HL-60 (cell line): ENCODE measurements at regions not wholly inside any gene's neighbourhood (a gene's known extent, or its start where the extent isn't known, plus 50 kb on each side); places are given as distances from the start of the nearest gene placed in this dataset.

ENCODE experiments used
- DNase-seq, 2 experiments: peaks; one replicate each; pipeline ENCODE4 v3.0.0-alpha.2; 2010 to 2020; ENCODE audit warnings: low read depth in 1 of 2, low spot score in 1 of 2
- H3K27ac ChIP-seq: fragments of 250-450 bp; sonication (Bioruptor Pico); replicated peaks from 2 replicates; pipeline ENCODE4 v1.5.1; 2020; ENCODE audit warnings: mild to moderate bottlenecking, moderate library complexity
- H3K27me3 ChIP-seq: fragments of 250-450 bp; sonication (Bioruptor Pico); 2 replicates; pipeline ENCODE4 v1.5.1; 2021; ENCODE audit warnings: mild to moderate bottlenecking, moderate library complexity; ENCODE audit not compliant: insufficient read depth, poor library complexity, severe bottlenecking
- H3K4me3 ChIP-seq: replicated peaks from 2 replicates; pipeline ENCODE4 v1.5.1; 2011; ENCODE audit warnings: mild to moderate bottlenecking, control low read depth, low read length; ENCODE audit not compliant: insufficient read depth
- GABPA ChIP-seq: IDR thresholded peaks from 2 replicates; pipeline ENCODE4 v1.6.1; 2012; ENCODE audit warnings: low read depth
- POLR2AphosphoS5 ChIP-seq: IDR thresholded peaks from 2 replicates; pipeline ENCODE4 v1.6.1; 2012; ENCODE audit warnings: low read depth
- SPI1 ChIP-seq: IDR thresholded peaks from 2 replicates; pipeline ENCODE4 v1.6.1; 2012; ENCODE audit warnings: low read depth, mild to moderate bottlenecking, borderline replicate concordance
- TF ChIP-seq, protein P1 (sequence below): IDR thresholded peaks from 2 replicates; pipeline ENCODE4 v1.6.1; 2012; ENCODE audit warnings: low read depth; ENCODE audit not compliant: insufficient replicate concordance
- TF ChIP-seq, protein P2 (sequence below): IDR thresholded peaks from one replicate; pipeline ENCODE4 v1.5.1; 2011; ENCODE audit warnings: low read length, control low read depth, inconsistent platforms; ENCODE audit not compliant: insufficient read depth

DNA sequence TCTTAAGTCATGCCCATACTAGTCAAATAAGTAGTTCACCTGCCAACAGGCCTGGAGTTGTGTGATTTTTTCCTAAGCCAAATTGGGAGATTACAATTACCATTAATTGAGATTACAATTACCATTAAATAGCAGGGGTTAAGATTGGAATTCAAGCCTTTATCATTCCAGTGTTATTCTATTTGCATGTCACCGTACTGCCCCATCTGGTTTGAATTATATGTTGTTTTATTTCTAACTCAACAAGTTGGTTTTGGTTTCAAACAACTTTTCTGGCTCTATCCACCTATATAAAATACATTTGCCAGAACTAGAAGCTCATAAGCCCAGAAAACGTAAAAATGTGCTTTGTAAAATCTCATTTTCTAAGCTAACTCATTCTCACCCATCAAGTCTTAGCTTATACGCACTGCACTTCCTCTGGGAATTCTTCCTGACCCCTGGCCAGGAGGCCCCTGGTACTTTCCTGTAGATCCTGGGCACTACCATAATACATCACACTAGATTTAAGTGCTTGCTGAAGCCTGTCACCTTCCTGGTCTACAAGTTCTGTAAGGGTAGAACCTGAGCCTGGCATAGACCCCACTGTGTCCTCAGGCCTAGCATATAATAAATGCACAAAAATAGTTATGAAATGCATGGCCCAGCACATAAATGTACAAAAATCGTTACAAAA, 242.0 kb upstream of the TRPM3 start:
- no peak for TF ChIP-seq GABPA
- no peak for TF ChIP-seq SPI1
- no peak for TF ChIP-seq POLR2AphosphoS5
- TF ChIP-seq, protein P1, sequence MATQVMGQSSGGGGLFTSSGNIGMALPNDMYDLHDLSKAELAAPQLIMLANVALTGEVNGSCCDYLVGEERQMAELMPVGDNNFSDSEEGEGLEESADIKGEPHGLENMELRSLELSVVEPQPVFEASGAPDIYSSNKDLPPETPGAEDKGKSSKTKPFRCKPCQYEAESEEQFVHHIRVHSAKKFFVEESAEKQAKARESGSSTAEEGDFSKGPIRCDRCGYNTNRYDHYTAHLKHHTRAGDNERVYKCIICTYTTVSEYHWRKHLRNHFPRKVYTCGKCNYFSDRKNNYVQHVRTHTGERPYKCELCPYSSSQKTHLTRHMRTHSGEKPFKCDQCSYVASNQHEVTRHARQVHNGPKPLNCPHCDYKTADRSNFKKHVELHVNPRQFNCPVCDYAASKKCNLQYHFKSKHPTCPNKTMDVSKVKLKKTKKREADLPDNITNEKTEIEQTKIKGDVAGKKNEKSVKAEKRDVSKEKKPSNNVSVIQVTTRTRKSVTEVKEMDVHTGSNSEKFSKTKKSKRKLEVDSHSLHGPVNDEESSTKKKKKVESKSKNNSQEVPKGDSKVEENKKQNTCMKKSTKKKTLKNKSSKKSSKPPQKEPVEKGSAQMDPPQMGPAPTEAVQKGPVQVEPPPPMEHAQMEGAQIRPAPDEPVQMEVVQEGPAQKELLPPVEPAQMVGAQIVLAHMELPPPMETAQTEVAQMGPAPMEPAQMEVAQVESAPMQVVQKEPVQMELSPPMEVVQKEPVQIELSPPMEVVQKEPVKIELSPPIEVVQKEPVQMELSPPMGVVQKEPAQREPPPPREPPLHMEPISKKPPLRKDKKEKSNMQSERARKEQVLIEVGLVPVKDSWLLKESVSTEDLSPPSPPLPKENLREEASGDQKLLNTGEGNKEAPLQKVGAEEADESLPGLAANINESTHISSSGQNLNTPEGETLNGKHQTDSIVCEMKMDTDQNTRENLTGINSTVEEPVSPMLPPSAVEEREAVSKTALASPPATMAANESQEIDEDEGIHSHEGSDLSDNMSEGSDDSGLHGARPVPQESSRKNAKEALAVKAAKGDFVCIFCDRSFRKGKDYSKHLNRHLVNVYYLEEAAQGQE: no peak
- TF ChIP-seq, protein P2, sequence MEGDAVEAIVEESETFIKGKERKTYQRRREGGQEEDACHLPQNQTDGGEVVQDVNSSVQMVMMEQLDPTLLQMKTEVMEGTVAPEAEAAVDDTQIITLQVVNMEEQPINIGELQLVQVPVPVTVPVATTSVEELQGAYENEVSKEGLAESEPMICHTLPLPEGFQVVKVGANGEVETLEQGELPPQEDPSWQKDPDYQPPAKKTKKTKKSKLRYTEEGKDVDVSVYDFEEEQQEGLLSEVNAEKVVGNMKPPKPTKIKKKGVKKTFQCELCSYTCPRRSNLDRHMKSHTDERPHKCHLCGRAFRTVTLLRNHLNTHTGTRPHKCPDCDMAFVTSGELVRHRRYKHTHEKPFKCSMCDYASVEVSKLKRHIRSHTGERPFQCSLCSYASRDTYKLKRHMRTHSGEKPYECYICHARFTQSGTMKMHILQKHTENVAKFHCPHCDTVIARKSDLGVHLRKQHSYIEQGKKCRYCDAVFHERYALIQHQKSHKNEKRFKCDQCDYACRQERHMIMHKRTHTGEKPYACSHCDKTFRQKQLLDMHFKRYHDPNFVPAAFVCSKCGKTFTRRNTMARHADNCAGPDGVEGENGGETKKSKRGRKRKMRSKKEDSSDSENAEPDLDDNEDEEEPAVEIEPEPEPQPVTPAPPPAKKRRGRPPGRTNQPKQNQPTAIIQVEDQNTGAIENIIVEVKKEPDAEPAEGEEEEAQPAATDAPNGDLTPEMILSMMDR: no peak
- Histone ChIP-seq H3K27me3 (no peaks in the 10 kb centered on the region), H3K4me3 (no peak overlapping the region), H3K27ac (no peak overlapping the region)
- DNase-seq: no peak

DNA sequence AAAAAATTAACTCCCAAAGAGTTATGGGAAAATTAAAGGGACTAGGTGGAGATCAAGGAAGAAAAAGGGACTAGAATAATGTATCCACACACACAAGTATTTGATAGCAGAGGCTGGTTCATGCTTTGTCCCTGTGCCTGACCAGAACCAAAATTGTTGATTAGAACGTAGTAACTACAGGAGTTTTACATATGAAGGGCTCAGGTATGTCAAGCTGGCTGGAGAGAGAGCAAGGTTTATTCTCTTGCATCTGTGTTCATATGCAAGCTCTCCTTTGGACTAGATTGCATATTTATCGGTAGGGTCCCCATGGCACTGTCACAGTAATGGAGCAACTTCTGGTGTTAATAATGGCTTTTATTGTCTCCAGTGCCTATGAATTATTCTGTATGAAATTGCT, 239.9 kb upstream of the TRPM3 start:
- TF ChIP-seq POLR2AphosphoS5 (no peak), SPI1 (no peak), GABPA (no peak)
- TF ChIP-seq, protein P1: no peak
- TF ChIP-seq, protein P2: no peak
- no peak overlapping the region for H3K27ac ChIP-seq
- no peak for DNase-seq
- H3K27me3 ChIP-seq: no peaks in the 10 kb centered on the region
- H3K4me3 ChIP-seq: no peak overlapping the region

DNA sequence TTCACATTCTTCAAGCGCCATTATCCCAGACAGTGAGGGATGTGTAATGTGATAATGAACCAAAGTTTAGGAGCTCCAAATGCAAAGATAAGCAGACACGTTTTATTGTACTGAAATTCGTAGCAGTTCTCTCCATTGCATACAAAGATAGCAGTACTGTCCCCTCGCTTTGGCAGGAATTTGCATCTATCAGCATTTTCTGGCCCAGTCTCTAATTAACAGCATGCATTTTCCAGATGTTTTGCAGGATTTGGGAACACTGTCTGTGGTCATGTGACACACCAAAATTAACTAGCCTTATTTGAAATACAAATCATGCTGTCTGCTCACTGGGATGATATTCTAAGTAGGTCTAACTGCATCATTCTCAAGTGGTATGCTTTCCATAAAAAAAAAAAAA, 235.9 kb upstream of the TRPM3 start:
- TF ChIP-seq, protein P1: no peak
- TF ChIP-seq, protein P2: no peak
- TF ChIP-seq GABPA (no peak), SPI1 (no peak), POLR2AphosphoS5 (no peak)
- Histone ChIP-seq H3K27me3 (no peaks in the 10 kb centered on the region), H3K4me3 (no peak overlapping the region), H3K27ac (no peak overlapping the region)
- DNase-seq: no peak
